GM12873 (cell line): ENCODE measurements at regions not wholly inside any gene's neighbourhood (a gene's known extent, or its start where the extent isn't known, plus 50 kb on each side); places are given as distances from the start of the nearest gene placed in this dataset.

Source experiments
- CTCF ChIP-seq: IDR thresholded peaks from 2 replicates; pipeline ENCODE4 v1.5.1; 2012; ENCODE audit warnings: low read depth, mild to moderate bottlenecking, moderate library complexity, low read length, control low read depth; ENCODE audit not compliant: insufficient read depth; ENCODE audit errors: missing control alignments

DNA sequence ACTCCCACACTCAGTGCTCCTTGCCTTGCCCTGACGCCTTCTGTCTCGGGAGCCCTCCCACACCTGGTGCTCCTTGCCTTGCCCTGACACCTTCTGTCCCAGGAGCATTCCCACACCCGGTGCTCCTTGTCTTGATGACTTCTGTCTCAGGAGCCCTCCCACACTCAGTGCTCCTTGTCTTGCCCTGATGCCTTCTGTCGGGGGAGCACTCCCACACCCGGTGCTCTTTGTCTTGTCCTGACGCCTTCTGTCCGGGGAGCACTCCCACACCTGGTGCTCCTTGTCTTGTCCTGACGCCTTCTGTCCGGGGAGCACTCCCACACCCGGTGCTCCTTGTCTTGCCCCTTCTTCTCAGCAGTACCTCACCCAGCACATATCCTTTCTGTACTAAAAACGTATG lies 207.2 kb upstream of the ADARB2 start:
- TF ChIP-seq CTCF: no peak

GRCh38 chr10:1942478-1942877 lies 205.2 kb upstream of the ADARB2 start:
- no peak for TF ChIP-seq CTCF

GRCh38 chr10:1939016-1939415 lies 201.7 kb upstream of the ADARB2 start:
- no peak for TF ChIP-seq CTCF

GRCh38 chr10:1938317-1938716 lies 201.0 kb upstream of the ADARB2 start:
- TF ChIP-seq CTCF: no peak

DNA sequence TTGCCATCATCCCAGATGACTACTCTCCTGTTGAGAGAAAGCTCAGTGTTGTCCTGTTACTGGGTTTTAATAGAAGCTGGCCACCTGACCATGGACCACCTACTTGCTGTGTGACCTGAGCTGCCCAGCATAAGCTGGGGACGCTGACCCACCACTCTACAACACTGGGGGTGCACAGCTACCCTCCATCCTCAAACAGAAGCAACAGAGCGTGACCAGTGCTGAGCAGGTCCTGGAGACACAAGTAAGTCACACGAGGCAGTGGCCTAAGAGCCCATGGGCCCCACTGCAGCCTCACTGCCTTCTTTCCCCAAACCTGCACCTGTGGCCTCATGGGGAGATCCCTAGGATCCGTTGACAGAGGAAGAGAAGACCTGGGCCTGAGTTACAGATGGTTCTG lies 198.6 kb upstream of the ADARB2 start:
- no peak for TF ChIP-seq CTCF

DNA sequence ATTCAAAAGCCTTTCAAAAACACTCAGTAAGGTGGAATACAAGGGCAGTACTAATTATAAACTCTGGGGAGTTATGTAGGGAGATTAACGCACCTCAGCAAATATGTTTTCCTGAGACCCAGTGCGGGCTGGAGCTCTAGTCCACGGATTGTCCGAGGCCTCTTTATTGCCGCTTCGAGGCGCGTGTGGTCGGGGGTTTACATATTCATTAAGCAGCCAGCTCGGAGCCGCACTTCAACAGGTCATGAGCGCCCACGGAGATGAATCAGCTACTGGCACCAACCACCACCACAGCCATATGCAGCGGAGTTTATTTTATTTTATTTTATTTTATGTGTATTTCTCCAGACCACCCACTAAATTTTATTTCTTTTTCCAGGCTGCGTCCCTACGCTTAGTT lies 195.9 kb upstream of the ADARB2 start:
- TF ChIP-seq CTCF: no peak

- no peak for TF ChIP-seq CTCF
Measured at GRCh38 chr10:1932692-1933094, 195.4 kb upstream of the ADARB2 start.

DNA sequence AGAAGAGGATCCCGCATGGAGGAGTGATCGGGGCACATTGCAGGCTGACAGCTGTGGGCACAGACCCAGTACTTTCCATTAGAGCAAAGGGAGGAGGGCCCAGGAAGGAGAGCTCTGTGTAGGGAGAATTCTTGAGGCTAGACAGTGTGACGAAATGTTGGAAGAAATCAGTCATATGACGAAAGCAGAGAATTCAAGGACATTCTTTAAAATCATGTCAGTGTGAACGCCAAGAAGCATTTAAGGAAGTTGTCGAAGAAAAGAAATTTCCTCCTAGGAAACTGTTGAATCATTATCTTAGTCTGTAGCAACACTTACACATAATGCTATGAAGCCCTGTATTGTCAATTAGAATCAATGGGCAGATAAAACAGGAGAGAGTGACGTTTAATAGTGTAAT lies 191.3 kb upstream of the ADARB2 start:
- no peak for TF ChIP-seq CTCF
